SKM-1 (cell line): ENCODE measurements at regions not wholly inside any gene's neighbourhood (a gene's known extent, or its start where the extent isn't known, plus 50 kb on each side); places are given as distances from the start of the nearest gene placed in this dataset.
"Not testable (repeated sequence)": the region's sequence is repeated elsewhere in the genome, so short reads cannot be mapped to it uniquely, and the experiment has no call there.

Experiments
- DNase-seq: peaks from one replicate; lab custom pipeline; 2025; ENCODE audit not compliant: unreplicated experiment; lab: John Stamatoyannopoulos, UW

- DNase-seq = no peak
Measured at GRCh38 chr6:80586242-80586641, 479.8 kb downstream of the BCKDHB start.

GRCh38 chr6:80579391-80580023 is 473.0 kb downstream of the BCKDHB start:
- DNase-seq = no peak

GRCh38 chr6:80573320-80573719 is 466.8 kb downstream of the BCKDHB start:
- not testable (repeated sequence) for DNase-seq

GRCh38 chr6:80566361-80566760 is 459.9 kb downstream of the BCKDHB start:
- DNase-seq = no peak

GRCh38 chr6:80553071-80553740 is 446.7 kb downstream of the BCKDHB start:
- no peak for DNase-seq

GRCh38 chr6:80550748-80551147 is 444.3 kb downstream of the BCKDHB start:
- no peak for DNase-seq

GRCh38 chr6:80550281-80550680 is 443.8 kb downstream of the BCKDHB start:
- no peak for DNase-seq

- no peak for DNase-seq
Measured at GRCh38 chr6:80548532-80548931, 442.1 kb downstream of the BCKDHB start.

- DNase-seq = no peak
Measured at GRCh38 chr6:80547827-80548226, 441.4 kb downstream of the BCKDHB start.

- DNase-seq = no peak
Measured at GRCh38 chr6:80544976-80545722, 438.7 kb downstream of the BCKDHB start.

- no peak for DNase-seq
Measured at GRCh38 chr6:80544555-80544954, 438.1 kb downstream of the BCKDHB start.

- no peak for DNase-seq
Measured at GRCh38 chr6:80543598-80544222, 437.2 kb downstream of the BCKDHB start.

- DNase-seq = no peak
Measured at GRCh38 chr6:80543151-80543550, 436.7 kb downstream of the BCKDHB start.

GRCh38 chr6:80541886-80542285 is 435.4 kb downstream of the BCKDHB start:
- DNase-seq = peak; percentile 18

GRCh38 chr6:80541181-80541580 is 434.7 kb downstream of the BCKDHB start:
- no peak for DNase-seq

- DNase-seq = no peak
Measured at GRCh38 chr6:80540700-80541099, 434.2 kb downstream of the BCKDHB start.

GRCh38 chr6:80537118-80537972 is 430.9 kb downstream of the BCKDHB start:
- no peak for DNase-seq

GRCh38 chr6:80535914-80536565 is 429.6 kb downstream of the BCKDHB start:
- DNase-seq = no peak

GRCh38 chr6:80531681-80532619 is 425.5 kb downstream of the BCKDHB start:
- no peak for DNase-seq
